HepG2 (cell line): ENCODE measurements at regions not wholly inside any gene's neighbourhood (a gene's known extent, or its start where the extent isn't known, plus 50 kb on each side); places are given as distances from the start of the nearest gene placed in this dataset.

Experiments used
- ATAC-seq: fragments of 200-7000 bp; cut with Tn5 transposase; 3 replicates; pipeline ENCODE4 v1.9.1; 2020; ENCODE audit warnings: mild to moderate bottlenecking, moderate library complexity
- BruUV-seq: library from RNA; stranded (reverse); fragments of 400-500 nt; replicated peaks from 2 replicates; lab custom pipeline; 2021; lab: Mats Ljungman, UMichigan
- CTCF ChIA-PET: fragments of 300-600 bp; formaldehyde crosslinking; extraction: SDS; loops from one replicate; lab custom pipeline; 2021; ENCODE audit warnings: low total read pairs, inconsistent platforms, low intra/inter-chr PET ratio; lab: Yijun Ruan, JAX
- POLR2A ChIA-PET: fragments of 350-600 bp; sonication (Branson Sonifier 250); formaldehyde crosslinking; loops from one replicate; lab custom pipeline; 2020; ENCODE audit warnings: antibody characterized with exemption, inconsistent platforms; lab: Yijun Ruan, JAX
- DNase-seq: peaks from one replicate; pipeline ENCODE4 v3.0.0-alpha.2; 2015; ENCODE audit warnings: low spot score
- FAIRE-seq: peaks from 3 replicates; lab custom pipeline; 2011; peaks lifted over from hg19 to GRCh38; lab: Jason Lieb, UNC
- H2AFZ ChIP-seq: one replicate; pipeline ENCODE4 v1.6.1; 2011; ENCODE audit warnings: low read length, inconsistent platforms
- H3K27ac ChIP-seq: fragments of 300-600 bp; 3 replicates; pipeline ENCODE4 v1.8.0; 2011; ENCODE audit warnings: mixed run types, mild to moderate bottlenecking, mixed read lengths, low read length, inconsistent platforms; ENCODE audit not compliant: insufficient read depth; ENCODE audit errors: extremely low read length
- H3K27me3 ChIP-seq, 2 experiments: fragments of 200-600 bp in 1 of 2; 2 replicates in 1 of 2; 3 replicates in 1 of 2; pipeline versions ENCODE4 v1.6.0 to v1.8.0; 2011; ENCODE audit warnings: low read length in 2 of 2, mild to moderate bottlenecking in 2 of 2, moderate library complexity in 2 of 2, inconsistent platforms in 1 of 2; ENCODE audit not compliant: insufficient read depth in 2 of 2, control insufficient read depth in 1 of 2
- H3K36me3 ChIP-seq, 2 experiments: fragments of 200-600 bp in 1 of 2; replicated peaks in 1 of 2; 2 replicates in 1 of 2; 3 replicates in 1 of 2; pipeline versions ENCODE4 v1.5.1 to v1.8.0; 2011; ENCODE audit warnings: low read length in 2 of 2, inconsistent platforms in 1 of 2; ENCODE audit not compliant: insufficient read depth in 2 of 2, control insufficient read depth in 1 of 2
- H3K4me1 ChIP-seq: 2 replicates; pipeline ENCODE4 v1.5.1; 2012; ENCODE audit warnings: low read length, inconsistent platforms; ENCODE audit not compliant: insufficient read depth
- H3K4me2 ChIP-seq: 2 replicates; pipeline ENCODE4 v1.6.0; 2011; ENCODE audit warnings: low read depth, low read length, inconsistent platforms
- H3K4me3 ChIP-seq, 3 experiments: fragments of 200-600 bp in 1 of 3; sonication (generic), shearing (Covaris generic) in 1 of 3; replicated peaks in 1 of 3; 2 replicates each; pipeline ENCODE4 v1.5.1; 2011 to 2016; ENCODE audit warnings: low read length in 3 of 3, inconsistent platforms in 2 of 3, low read depth in 2 of 3, mild to moderate bottlenecking in 2 of 3, control low read depth in 1 of 3, mixed read lengths in 1 of 3; ENCODE audit not compliant: insufficient read depth in 1 of 3
- H3K79me2 ChIP-seq: one replicate; pipeline ENCODE4 v1.6.1; 2011; ENCODE audit warnings: low read length, inconsistent platforms; ENCODE audit not compliant: insufficient read depth
- H3K9ac ChIP-seq: 2 replicates; pipeline ENCODE4 v1.6.0; 2011; ENCODE audit warnings: mild to moderate bottlenecking, low read depth, low read length, inconsistent platforms; ENCODE audit not compliant: insufficient read depth
- H3K9me3 ChIP-seq: 2 replicates; pipeline ENCODE4 v1.5.1; 2012; ENCODE audit warnings: mild to moderate bottlenecking, low read length
- H4K20me1 ChIP-seq: 2 replicates; pipeline ENCODE4 v1.6.0; 2011; ENCODE audit warnings: inconsistent platforms, mild to moderate bottlenecking, low read length, moderate library complexity; ENCODE audit not compliant: insufficient read depth
- MZF1 ChIP-seq: sonication (generic); formaldehyde crosslinking; IDR thresholded peaks from 2 replicates; pipeline ENCODE4 v1.8.1; 2023; ENCODE audit warnings: mild to moderate bottlenecking, missing genetic modification reagents, borderline replicate concordance
- PHF5A ChIP-seq: IDR thresholded peaks from one replicate; pipeline ENCODE4 v1.6.1; 2018; ENCODE audit warnings: low read depth, missing genetic modification reagents; ENCODE audit not compliant: unreplicated experiment
- RCOR2 ChIP-seq: IDR thresholded peaks from 2 replicates; pipeline ENCODE4 v1.6.1; 2016; ENCODE audit warnings: missing biosample characterization, missing genetic modification reagents
- WGBS: methylation state at CpG from one replicate; pipeline ENCODE4 v1.1.6; 2017; ENCODE audit warnings: low lambda C conversion rate; 5-methylcytosine and 5-hydroxymethylcytosine counted together
- in situ Hi-C: cut with HindIII; loops from 2 replicates; pipeline ENCODE4 v1.10.0; 2017; ENCODE audit warnings: low pct_unique_long_range_greater_than_20kb; ENCODE audit not compliant: extremely low pct_ligation_motif_present
- intact Hi-C: fragments of 100-400 bp; cut with micrococcal nuclease; formaldehyde crosslinking; loops from one replicate; pipeline ENCODE4 v1.10.0; 2022; ENCODE audit not compliant: unreplicated experiment
- TF ChIP-seq, protein P1 (sequence below), 2 experiments: IDR thresholded peaks; 2 replicates each; pipeline ENCODE4 v1.6.1; 2011 to 2012; ENCODE audit warnings: low read length in 2 of 2, borderline replicate concordance in 1 of 2, low read depth in 1 of 2, mild to moderate bottlenecking in 1 of 2, moderate library complexity in 1 of 2
- TF ChIP-seq, protein P2 (sequence below): sonication (generic); formaldehyde crosslinking; IDR thresholded peaks from 2 replicates; pipeline ENCODE4 v1.4.0; 2020; ENCODE audit warnings: missing genetic modification reagents, borderline replicate concordance
- TF ChIP-seq, protein P3 (sequence below): sonication (generic); formaldehyde crosslinking; IDR thresholded peaks from 2 replicates; pipeline ENCODE4 v1.4.0; 2020; ENCODE audit warnings: mild to moderate bottlenecking, missing genetic modification reagents

DNA sequence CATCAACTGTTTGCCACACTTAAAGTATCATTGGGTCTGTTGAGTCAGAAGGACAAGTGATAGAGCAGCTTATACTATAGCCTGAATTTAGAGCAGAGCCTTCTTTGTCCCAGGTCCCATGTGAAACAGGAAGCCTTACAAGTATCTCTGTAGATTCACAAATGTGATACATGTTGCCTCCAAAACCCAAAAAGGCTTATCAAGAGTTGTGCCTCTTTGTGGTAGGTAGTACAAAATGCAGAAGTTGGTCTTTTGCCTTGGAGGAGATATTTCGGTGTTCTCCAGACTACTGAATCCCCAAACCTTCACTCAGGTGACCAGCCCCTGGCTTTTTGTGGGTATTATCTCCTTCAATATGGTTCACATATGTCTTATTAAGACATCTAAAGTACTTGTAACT is 121.2 kb downstream of the GPCPD1 start:
- peaks cover 11 to 38% of the 10 kb centered on the region in 2 experiments; a peak in 4 of 5 replicates for H3K27me3 ChIP-seq
- no peak overlapping the region for H2AFZ ChIP-seq
- no peak overlapping the region for H3K4me3 ChIP-seq
- WGBS, result 10% methylated on average over 1 of the region's 1 CpG
- no peak overlapping the region for H3K27ac ChIP-seq
- no peaks in the 10 kb centered on the region for H3K9me3 ChIP-seq
- H4K20me1 ChIP-seq, result no peaks in the 10 kb centered on the region
- BruUV-seq, result no TSS peak
- ChIA-PET CTCF (no interaction called here), POLR2A (no interaction called here)
- no peak overlapping the region for H3K4me2 ChIP-seq
- no peaks in the 10 kb centered on the region for H3K79me2 ChIP-seq
- no peak overlapping the region for H3K9ac ChIP-seq
- DNase-seq (no peak), ATAC-seq (no peak), FAIRE-seq (no peak)
- no peaks in the 10 kb centered on the region for H3K36me3 ChIP-seq
- in situ Hi-C loops (no loop called here), intact Hi-C loops (no loop called here)
- H3K4me1 ChIP-seq, result no peaks in the 10 kb centered on the region
- TF ChIP-seq MZF1 (CRISPR knock-in tag) (no peak), PHF5A (CRISPR knock-in tag) (no peak), RCOR2 (CRISPR knock-in tag) (no peak)
- TF ChIP-seq, protein P1, sequence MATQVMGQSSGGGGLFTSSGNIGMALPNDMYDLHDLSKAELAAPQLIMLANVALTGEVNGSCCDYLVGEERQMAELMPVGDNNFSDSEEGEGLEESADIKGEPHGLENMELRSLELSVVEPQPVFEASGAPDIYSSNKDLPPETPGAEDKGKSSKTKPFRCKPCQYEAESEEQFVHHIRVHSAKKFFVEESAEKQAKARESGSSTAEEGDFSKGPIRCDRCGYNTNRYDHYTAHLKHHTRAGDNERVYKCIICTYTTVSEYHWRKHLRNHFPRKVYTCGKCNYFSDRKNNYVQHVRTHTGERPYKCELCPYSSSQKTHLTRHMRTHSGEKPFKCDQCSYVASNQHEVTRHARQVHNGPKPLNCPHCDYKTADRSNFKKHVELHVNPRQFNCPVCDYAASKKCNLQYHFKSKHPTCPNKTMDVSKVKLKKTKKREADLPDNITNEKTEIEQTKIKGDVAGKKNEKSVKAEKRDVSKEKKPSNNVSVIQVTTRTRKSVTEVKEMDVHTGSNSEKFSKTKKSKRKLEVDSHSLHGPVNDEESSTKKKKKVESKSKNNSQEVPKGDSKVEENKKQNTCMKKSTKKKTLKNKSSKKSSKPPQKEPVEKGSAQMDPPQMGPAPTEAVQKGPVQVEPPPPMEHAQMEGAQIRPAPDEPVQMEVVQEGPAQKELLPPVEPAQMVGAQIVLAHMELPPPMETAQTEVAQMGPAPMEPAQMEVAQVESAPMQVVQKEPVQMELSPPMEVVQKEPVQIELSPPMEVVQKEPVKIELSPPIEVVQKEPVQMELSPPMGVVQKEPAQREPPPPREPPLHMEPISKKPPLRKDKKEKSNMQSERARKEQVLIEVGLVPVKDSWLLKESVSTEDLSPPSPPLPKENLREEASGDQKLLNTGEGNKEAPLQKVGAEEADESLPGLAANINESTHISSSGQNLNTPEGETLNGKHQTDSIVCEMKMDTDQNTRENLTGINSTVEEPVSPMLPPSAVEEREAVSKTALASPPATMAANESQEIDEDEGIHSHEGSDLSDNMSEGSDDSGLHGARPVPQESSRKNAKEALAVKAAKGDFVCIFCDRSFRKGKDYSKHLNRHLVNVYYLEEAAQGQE (IDR thresholded peaks at IDR 0.05; ENCODE audit: borderline replicate concordance in 1 of 2, low read depth in 1 of 2, low read length in 2 of 2), result no peak
- TF ChIP-seq, protein P2, sequence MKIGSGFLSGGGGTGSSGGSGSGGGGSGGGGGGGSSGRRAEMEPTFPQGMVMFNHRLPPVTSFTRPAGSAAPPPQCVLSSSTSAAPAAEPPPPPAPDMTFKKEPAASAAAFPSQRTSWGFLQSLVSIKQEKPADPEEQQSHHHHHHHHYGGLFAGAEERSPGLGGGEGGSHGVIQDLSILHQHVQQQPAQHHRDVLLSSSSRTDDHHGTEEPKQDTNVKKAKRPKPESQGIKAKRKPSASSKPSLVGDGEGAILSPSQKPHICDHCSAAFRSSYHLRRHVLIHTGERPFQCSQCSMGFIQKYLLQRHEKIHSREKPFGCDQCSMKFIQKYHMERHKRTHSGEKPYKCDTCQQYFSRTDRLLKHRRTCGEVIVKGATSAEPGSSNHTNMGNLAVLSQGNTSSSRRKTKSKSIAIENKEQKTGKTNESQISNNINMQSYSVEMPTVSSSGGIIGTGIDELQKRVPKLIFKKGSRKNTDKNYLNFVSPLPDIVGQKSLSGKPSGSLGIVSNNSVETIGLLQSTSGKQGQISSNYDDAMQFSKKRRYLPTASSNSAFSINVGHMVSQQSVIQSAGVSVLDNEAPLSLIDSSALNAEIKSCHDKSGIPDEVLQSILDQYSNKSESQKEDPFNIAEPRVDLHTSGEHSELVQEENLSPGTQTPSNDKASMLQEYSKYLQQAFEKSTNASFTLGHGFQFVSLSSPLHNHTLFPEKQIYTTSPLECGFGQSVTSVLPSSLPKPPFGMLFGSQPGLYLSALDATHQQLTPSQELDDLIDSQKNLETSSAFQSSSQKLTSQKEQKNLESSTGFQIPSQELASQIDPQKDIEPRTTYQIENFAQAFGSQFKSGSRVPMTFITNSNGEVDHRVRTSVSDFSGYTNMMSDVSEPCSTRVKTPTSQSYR (CRISPR knock-in tag), result no peak
- TF ChIP-seq, protein P3, sequence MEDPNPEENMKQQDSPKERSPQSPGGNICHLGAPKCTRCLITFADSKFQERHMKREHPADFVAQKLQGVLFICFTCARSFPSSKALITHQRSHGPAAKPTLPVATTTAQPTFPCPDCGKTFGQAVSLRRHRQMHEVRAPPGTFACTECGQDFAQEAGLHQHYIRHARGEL (CRISPR knock-in tag), result no peak
